AG04450 (cell line): ENCODE measurements at regions not wholly inside any gene's neighbourhood (a gene's known extent, or its start where the extent isn't known, plus 50 kb on each side); places are given as distances from the start of the nearest gene placed in this dataset.

Source experiments
- CTCF ChIA-PET: fragments of 300-600, 350-600 bp; formaldehyde crosslinking; extraction: SDS; loops from one replicate; lab custom pipeline; 2022; ENCODE audit warnings: antibody characterized with exemption, inconsistent platforms; lab: Charles Lee
- POLR2A ChIA-PET: fragments of 350-600 bp; formaldehyde crosslinking; extraction: SDS; loops from one replicate; lab custom pipeline; 2021; ENCODE audit warnings: antibody characterized with exemption, inconsistent platforms; lab: Yijun Ruan, JAX
- DNase-seq: peaks from one replicate; pipeline ENCODE4 v3.0.0-alpha.2; 2011; ENCODE audit warnings: low read depth, low spot score
- H3K27ac ChIP-seq: one replicate; pipeline ENCODE4 v1.5.1; 2012; ENCODE audit warnings: low read depth, low read length, control low read depth
- H3K27me3 ChIP-seq: one replicate; pipeline ENCODE4 v1.6.0; 2012; ENCODE audit warnings: low read length; ENCODE audit not compliant: control insufficient read depth, insufficient read depth
- H3K4me3 ChIP-seq: 2 replicates; pipeline ENCODE4 v1.5.1; 2011; ENCODE audit warnings: mild to moderate bottlenecking, low read depth, low read length, control low read depth
- H3K9me3 ChIP-seq: 2 replicates; pipeline ENCODE4 v1.5.1; 2012; ENCODE audit warnings: low read length; ENCODE audit not compliant: control insufficient read depth, insufficient read depth
- TF ChIP-seq, protein P1 (sequence below): IDR thresholded peaks from 2 replicates; pipeline ENCODE4 v1.5.1; 2011; ENCODE audit warnings: low read depth, low read length, control low read depth, inconsistent platforms

- CTCF ChIA-PET: no interaction called here
- Histone ChIP-seq H3K27ac (no peak overlapping the region), H3K4me3 (no peak overlapping the region), H3K27me3 (peaks cover 2% of the 10 kb centered on the region), H3K9me3 (no peaks in the 10 kb centered on the region)
- no peak for DNase-seq
- TF ChIP-seq, protein P1, sequence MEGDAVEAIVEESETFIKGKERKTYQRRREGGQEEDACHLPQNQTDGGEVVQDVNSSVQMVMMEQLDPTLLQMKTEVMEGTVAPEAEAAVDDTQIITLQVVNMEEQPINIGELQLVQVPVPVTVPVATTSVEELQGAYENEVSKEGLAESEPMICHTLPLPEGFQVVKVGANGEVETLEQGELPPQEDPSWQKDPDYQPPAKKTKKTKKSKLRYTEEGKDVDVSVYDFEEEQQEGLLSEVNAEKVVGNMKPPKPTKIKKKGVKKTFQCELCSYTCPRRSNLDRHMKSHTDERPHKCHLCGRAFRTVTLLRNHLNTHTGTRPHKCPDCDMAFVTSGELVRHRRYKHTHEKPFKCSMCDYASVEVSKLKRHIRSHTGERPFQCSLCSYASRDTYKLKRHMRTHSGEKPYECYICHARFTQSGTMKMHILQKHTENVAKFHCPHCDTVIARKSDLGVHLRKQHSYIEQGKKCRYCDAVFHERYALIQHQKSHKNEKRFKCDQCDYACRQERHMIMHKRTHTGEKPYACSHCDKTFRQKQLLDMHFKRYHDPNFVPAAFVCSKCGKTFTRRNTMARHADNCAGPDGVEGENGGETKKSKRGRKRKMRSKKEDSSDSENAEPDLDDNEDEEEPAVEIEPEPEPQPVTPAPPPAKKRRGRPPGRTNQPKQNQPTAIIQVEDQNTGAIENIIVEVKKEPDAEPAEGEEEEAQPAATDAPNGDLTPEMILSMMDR: no peak
- POLR2A ChIA-PET: no interaction called here
These were observed 127.2 kb upstream of the ARHGAP28 start for GRCh38 chr18:6602365-6602764.

GRCh38 chr18:6604573-6604941, 125.0 kb upstream of the ARHGAP28 start:
- Histone ChIP-seq H3K4me3 (no peak overlapping the region), H3K27ac (no peak overlapping the region), H3K9me3 (no peaks in the 10 kb centered on the region), H3K27me3 (peaks cover 2% of the 10 kb centered on the region)
- no peak for DNase-seq
- TF ChIP-seq, protein P1: no peak
- CTCF ChIA-PET: interaction anchor here (1.1 kb wide), 1 partner anchor 89 kb away, joined by 6 read pairs; no protein-coding TSS in a partner anchor
- POLR2A ChIA-PET: no interaction called here

GRCh38 chr18:6605115-6605869, 124.2 kb upstream of the ARHGAP28 start:
- Histone ChIP-seq H3K4me3 (no peak overlapping the region), H3K27me3 (peaks cover 2% of the 10 kb centered on the region), H3K27ac (no peak overlapping the region), H3K9me3 (no peaks in the 10 kb centered on the region)
- CTCF ChIA-PET: no interaction called here
- POLR2A ChIA-PET: no interaction called here
- no peak for DNase-seq
- TF ChIP-seq, protein P1: no peak

- POLR2A ChIA-PET: no interaction called here
- no peak overlapping the region for H3K4me3 ChIP-seq
- no peak overlapping the region for H3K27ac ChIP-seq
- no peak for DNase-seq
- TF ChIP-seq, protein P1: no peak
- CTCF ChIA-PET: no interaction called here
- H3K9me3 ChIP-seq: no peaks in the 10 kb centered on the region
- peaks cover 2% of the 10 kb centered on the region for H3K27me3 ChIP-seq
These were observed 123.0 kb upstream of the ARHGAP28 start for GRCh38 chr18:6606411-6607085.

DNA sequence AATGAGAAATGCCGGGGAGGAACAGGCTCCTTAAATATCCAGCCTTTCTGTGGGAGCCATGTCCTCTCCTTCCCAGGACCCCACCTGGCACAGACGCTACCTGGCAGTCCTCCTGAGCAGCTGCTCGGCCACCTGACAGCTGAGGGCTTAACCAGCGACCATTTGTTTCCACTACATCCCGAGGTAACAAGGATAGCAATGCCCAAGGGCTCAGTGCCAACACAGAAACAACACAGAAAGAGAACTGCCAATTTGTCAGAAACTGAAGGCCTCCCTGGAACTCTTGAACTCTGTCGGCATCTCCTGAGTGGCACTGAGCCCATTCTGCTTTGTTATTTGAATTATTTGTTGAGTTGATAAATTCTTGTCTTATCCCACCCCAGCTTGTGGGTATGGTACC, 122.2 kb upstream of the ARHGAP28 start:
- peaks cover 2% of the 10 kb centered on the region for H3K27me3 ChIP-seq
- POLR2A ChIA-PET: no interaction called here
- no peak overlapping the region for H3K4me3 ChIP-seq
- no peaks in the 10 kb centered on the region for H3K9me3 ChIP-seq
- CTCF ChIA-PET: no interaction called here
- no peak overlapping the region for H3K27ac ChIP-seq
- no peak for DNase-seq
- TF ChIP-seq, protein P1: no peak
